PC-3 (cell line): ENCODE measurements at regions not wholly inside any gene's neighbourhood (a gene's known extent, or its start where the extent isn't known, plus 50 kb on each side); places are given as distances from the start of the nearest gene placed in this dataset.
"Not testable (repeated sequence)": the region's sequence is repeated elsewhere in the genome, so short reads cannot be mapped to it uniquely, and the experiment has no call there.

Source experiments
- EZH2 ChIP-seq: fragments of 300-600 bp; sonication (generic); IDR thresholded peaks from one replicate; pipeline ENCODE4 v1.6.1; 2017; ENCODE audit warnings: antibody characterized with exemption, mild to moderate bottlenecking, low read length; ENCODE audit not compliant: unreplicated experiment
- EZH2phosphoT487 ChIP-seq: fragments of 300-600 bp; sonication (generic); IDR thresholded peaks from 2 replicates; pipeline ENCODE4 v1.6.1; 2018; ENCODE audit warnings: mild to moderate bottlenecking, antibody characterized with exemption, low read length, borderline replicate concordance
- TF ChIP-seq, protein P1 (sequence below): fragments of 300-600 bp; sonication (generic); conservative IDR thresholded peaks from 2 replicates; pipeline ENCODE4 v1.5.1; 2017; ENCODE audit warnings: antibody characterized with exemption, low read depth, mild to moderate bottlenecking, low read length

DNA sequence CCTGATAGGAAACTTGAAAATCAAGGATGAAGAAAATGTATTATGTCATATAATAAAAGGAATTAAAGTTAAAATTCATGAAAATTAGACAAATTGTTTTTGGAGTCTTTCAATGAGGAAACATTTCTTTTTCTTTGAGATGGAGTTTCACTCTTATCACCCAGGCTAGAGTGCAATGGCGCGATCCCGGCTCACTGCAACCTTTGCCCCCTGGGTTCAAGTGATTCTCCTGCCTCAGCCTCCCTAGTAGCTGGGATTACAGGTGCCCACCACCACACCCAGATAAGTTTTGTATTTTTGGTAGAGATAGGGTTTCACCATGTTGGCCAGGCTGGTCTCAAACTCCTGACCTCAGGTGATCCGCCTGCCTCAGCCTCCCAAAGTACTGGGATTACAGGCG lies 285.7 kb downstream of the CYRIA start:
- TF ChIP-seq, protein P1, sequence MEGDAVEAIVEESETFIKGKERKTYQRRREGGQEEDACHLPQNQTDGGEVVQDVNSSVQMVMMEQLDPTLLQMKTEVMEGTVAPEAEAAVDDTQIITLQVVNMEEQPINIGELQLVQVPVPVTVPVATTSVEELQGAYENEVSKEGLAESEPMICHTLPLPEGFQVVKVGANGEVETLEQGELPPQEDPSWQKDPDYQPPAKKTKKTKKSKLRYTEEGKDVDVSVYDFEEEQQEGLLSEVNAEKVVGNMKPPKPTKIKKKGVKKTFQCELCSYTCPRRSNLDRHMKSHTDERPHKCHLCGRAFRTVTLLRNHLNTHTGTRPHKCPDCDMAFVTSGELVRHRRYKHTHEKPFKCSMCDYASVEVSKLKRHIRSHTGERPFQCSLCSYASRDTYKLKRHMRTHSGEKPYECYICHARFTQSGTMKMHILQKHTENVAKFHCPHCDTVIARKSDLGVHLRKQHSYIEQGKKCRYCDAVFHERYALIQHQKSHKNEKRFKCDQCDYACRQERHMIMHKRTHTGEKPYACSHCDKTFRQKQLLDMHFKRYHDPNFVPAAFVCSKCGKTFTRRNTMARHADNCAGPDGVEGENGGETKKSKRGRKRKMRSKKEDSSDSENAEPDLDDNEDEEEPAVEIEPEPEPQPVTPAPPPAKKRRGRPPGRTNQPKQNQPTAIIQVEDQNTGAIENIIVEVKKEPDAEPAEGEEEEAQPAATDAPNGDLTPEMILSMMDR: not testable (repeated sequence)
- TF ChIP-seq EZH2, EZH2phosphoT487: not testable (repeated sequence)
